K562 (cell line): ENCODE measurements at regions not wholly inside any gene's neighbourhood (a gene's known extent, or its start where the extent isn't known, plus 50 kb on each side); places are given as distances from the start of the nearest gene placed in this dataset.

Experiments
- ATF7 ChIP-seq: fragments of 450-650 bp; IDR thresholded peaks from 2 replicates; pipeline ENCODE4 v1.7.1; 2014; ENCODE audit warnings: mild to moderate bottlenecking, moderate library complexity
- CHAMP1 ChIP-seq: fragments of 450-650 bp; IDR thresholded peaks from 2 replicates; pipeline ENCODE4 v1.6.1; 2016; ENCODE audit warnings: mild to moderate bottlenecking
- CREB1 ChIP-seq, 2 experiments: sonication (generic) in 1 of 2; formaldehyde crosslinking in 1 of 2; IDR thresholded peaks; 2 replicates each; pipeline versions ENCODE4 v1.6.1 to v1.8.0; 2012 to 2022; ENCODE audit warnings: inconsistent platforms in 1 of 2, mild to moderate bottlenecking in 1 of 2, missing genetic modification reagents in 1 of 2, moderate library complexity in 1 of 2
- GMEB1 ChIP-seq: fragments of 250-450 bp; sonication (Bioruptor Pico); IDR thresholded peaks from 2 replicates; pipeline ENCODE4 v1.4.0; 2020; ENCODE audit warnings: mild to moderate bottlenecking
- HDAC2 ChIP-seq: fragments of 450-650 bp; IDR thresholded peaks from 2 replicates; pipeline ENCODE4 v1.6.1; 2016; ENCODE audit warnings: mild to moderate bottlenecking
- ILK ChIP-seq: fragments of 450-650 bp; IDR thresholded peaks from 2 replicates; pipeline ENCODE4 v1.6.1; 2016; ENCODE audit warnings: missing genetic modification characterization, low read depth, mild to moderate bottlenecking, missing compliant biosample characterization, moderate library complexity, borderline replicate concordance
- MEF2A ChIP-seq: IDR thresholded peaks from 2 replicates; pipeline ENCODE4 v1.6.1; 2011; ENCODE audit warnings: low read depth, mild to moderate bottlenecking, low read length, moderate library complexity; ENCODE audit not compliant: control insufficient read depth
- MLX ChIP-seq, 2 experiments: fragments of 450-650 bp in 1 of 2; sonication (generic) in 1 of 2; formaldehyde crosslinking; conservative IDR thresholded peaks; 2 replicates each; pipeline versions ENCODE4 v1.4.0 to v1.8.1; 2020 to 2022; ENCODE audit warnings: mild to moderate bottlenecking in 1 of 2, missing genetic modification reagents in 1 of 2
- NFATC3 ChIP-seq: fragments of 450-650 bp; IDR thresholded peaks from 2 replicates; pipeline ENCODE4 v1.6.1; 2017; ENCODE audit warnings: mild to moderate bottlenecking
- NR2C1 ChIP-seq, 2 experiments: fragments of 450-650 bp; IDR thresholded peaks; 2 replicates each; pipeline ENCODE4 v1.6.1; 2017; ENCODE audit warnings: mild to moderate bottlenecking in 2 of 2, antibody characterized with exemption in 1 of 2, inconsistent platforms in 1 of 2, missing compliant biosample characterization in 1 of 2, missing genetic modification characterization in 1 of 2
- REST ChIP-seq, 2 experiments: fragments of 450-650 bp; formaldehyde crosslinking in 1 of 2; IDR thresholded peaks; 2 replicates each; pipeline versions ENCODE4 v1.4.0 to v1.6.1; 2014 to 2020; ENCODE audit warnings: mild to moderate bottlenecking in 2 of 2, borderline replicate concordance in 1 of 2, low read depth in 1 of 2
- RHOXF2B ChIP-seq: fragments of 250-450 bp; sonication (Bioruptor Pico); conservative IDR thresholded peaks from 2 replicates; pipeline ENCODE4 v1.5.1; 2021
- SRSF1 ChIP-seq: fragments of 200-400 bp; formaldehyde crosslinking; IDR thresholded peaks from 2 replicates; pipeline ENCODE4 v1.6.1; 2017; ENCODE audit warnings: mild to moderate bottlenecking, low read depth, low read length, moderate library complexity
- ZNF347 ChIP-seq: fragments of 450-650 bp; formaldehyde crosslinking; IDR thresholded peaks from 2 replicates; pipeline ENCODE4 v1.4.0; 2020; ENCODE audit warnings: low read depth, mild to moderate bottlenecking, moderate library complexity

- TF ChIP-seq GMEB1 (CRISPR knock-in tag), result no peak
- no peak for TF ChIP-seq CREB1 (IDR thresholded peaks at IDR 0.05)
- TF ChIP-seq CREB1 (CRISPR knock-in tag; IDR thresholded peaks at IDR 0.05), result no peak
- TF ChIP-seq REST (IDR thresholded peaks at IDR 0.05; ENCODE audit: borderline replicate concordance), result peak; percentile 97
- TF ChIP-seq REST (CRISPR knock-in tag; IDR thresholded peaks at IDR 0.05; ENCODE audit: low read depth), result no peak
- TF ChIP-seq SRSF1, result no peak
- TF ChIP-seq ATF7, result 0 out of 2 replicates have a peak, but pooled peaks have one; percentile 15
- TF ChIP-seq ILK (tag), result no peak
- no peak for TF ChIP-seq RHOXF2B
- no peak for TF ChIP-seq ZNF347 (CRISPR knock-in tag)
- 0 out of 2 replicates have a peak, but pooled peaks have one; percentile 26 for TF ChIP-seq HDAC2
- TF ChIP-seq NR2C1 (IDR thresholded peaks at IDR 0.05), result peak; percentile 83
- peak; percentile 82 for TF ChIP-seq NR2C1 (tag; IDR thresholded peaks at IDR 0.05)
- TF ChIP-seq CHAMP1, result no peak
- TF ChIP-seq NFATC3, result 0 out of 2 replicates have a peak, but pooled peaks have one; percentile 52
- no peak for TF ChIP-seq MEF2A
- TF ChIP-seq MLX (CRISPR knock-in tag; conservative IDR thresholded peaks at IDR 0.05), result no peak
These were observed 52.6 kb upstream of the FAM180A start (continued) for GRCh38 chr7:135801045-135801693.
